Neural crest cell (in vitro differentiated cells): ENCODE measurements at regions not wholly inside any gene's neighbourhood (a gene's known extent, or its start where the extent isn't known, plus 50 kb on each side); places are given as distances from the start of the nearest gene placed in this dataset.

ENCODE experiments used
- DNase-seq: peaks from one replicate; pipeline ENCODE4 v3.0.0; 2021; ENCODE audit warnings: low read depth, mixed read lengths, low spot score
- H3K27ac Mint-ChIP-seq: one replicate; pipeline ENCODE4 v1.8.0; 2021; ENCODE audit warnings: mild to moderate bottlenecking, mixed read lengths; ENCODE audit not compliant: unreplicated experiment
- H3K27me3 Mint-ChIP-seq: 2 replicates; pipeline ENCODE4 v1.8.0; 2021; ENCODE audit warnings: low read depth, mild to moderate bottlenecking, mixed read lengths
- H3K36me3 Mint-ChIP-seq: 2 replicates; pipeline ENCODE4 v1.8.0; 2021; ENCODE audit warnings: low read depth, mild to moderate bottlenecking, mixed read lengths
- H3K4me1 Mint-ChIP-seq: 2 replicates; pipeline ENCODE4 v1.8.0; 2021; ENCODE audit warnings: mixed read lengths
- H3K4me3 Mint-ChIP-seq: one replicate; pipeline ENCODE4 v1.8.0; 2021; ENCODE audit warnings: mild to moderate bottlenecking, mixed read lengths
- H3K9me3 Mint-ChIP-seq: 2 replicates; pipeline ENCODE4 v1.8.0; 2021; ENCODE audit warnings: mixed read lengths
- TF ChIP-seq, protein P1 (sequence below): fragments of 200-600 bp; sonication (generic); conservative IDR thresholded peaks from 2 replicates; pipeline ENCODE4 v1.5.0; 2021; ENCODE audit warnings: antibody characterized with exemption, mild to moderate bottlenecking

DNA sequence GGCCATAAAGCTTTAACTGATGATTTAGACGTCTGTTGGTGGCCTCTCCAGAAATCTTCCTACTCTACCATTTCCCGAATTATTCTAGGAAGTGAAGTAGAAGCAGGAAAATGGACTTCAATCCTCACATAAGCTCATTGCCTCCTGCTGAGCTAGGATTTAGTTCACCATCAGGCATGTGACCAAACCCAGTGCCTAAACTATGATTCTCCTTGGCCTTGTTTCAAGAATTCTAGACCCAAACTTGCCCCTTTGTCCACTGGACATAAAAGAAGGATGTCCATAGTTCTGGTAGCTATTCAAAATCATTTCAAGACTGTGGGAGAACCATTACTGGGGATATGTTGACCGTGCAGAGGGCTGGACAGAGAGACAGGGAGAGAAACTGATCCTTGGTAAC, 105.8 kb downstream of the C12orf50 start:
- H3K4me1 Mint-ChIP-seq: peaks cover 22% of the 10 kb centered on the region
- no peak overlapping the region for H3K27ac Mint-ChIP-seq
- H3K9me3 Mint-ChIP-seq: peaks cover 3% of the 10 kb centered on the region
- DNase-seq: no peak
- H3K36me3 Mint-ChIP-seq: no peaks in the 10 kb centered on the region
- H3K27me3 Mint-ChIP-seq: no peaks in the 10 kb centered on the region
- no peak overlapping the region for H3K4me3 Mint-ChIP-seq
- TF ChIP-seq, protein P1, sequence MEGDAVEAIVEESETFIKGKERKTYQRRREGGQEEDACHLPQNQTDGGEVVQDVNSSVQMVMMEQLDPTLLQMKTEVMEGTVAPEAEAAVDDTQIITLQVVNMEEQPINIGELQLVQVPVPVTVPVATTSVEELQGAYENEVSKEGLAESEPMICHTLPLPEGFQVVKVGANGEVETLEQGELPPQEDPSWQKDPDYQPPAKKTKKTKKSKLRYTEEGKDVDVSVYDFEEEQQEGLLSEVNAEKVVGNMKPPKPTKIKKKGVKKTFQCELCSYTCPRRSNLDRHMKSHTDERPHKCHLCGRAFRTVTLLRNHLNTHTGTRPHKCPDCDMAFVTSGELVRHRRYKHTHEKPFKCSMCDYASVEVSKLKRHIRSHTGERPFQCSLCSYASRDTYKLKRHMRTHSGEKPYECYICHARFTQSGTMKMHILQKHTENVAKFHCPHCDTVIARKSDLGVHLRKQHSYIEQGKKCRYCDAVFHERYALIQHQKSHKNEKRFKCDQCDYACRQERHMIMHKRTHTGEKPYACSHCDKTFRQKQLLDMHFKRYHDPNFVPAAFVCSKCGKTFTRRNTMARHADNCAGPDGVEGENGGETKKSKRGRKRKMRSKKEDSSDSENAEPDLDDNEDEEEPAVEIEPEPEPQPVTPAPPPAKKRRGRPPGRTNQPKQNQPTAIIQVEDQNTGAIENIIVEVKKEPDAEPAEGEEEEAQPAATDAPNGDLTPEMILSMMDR: no peak

GRCh38 chr12:87922736-87923135, 106.5 kb downstream of the C12orf50 start:
- no peaks in the 10 kb centered on the region for H3K36me3 Mint-ChIP-seq
- H3K27me3 Mint-ChIP-seq: no peaks in the 10 kb centered on the region
- peaks cover 22% of the 10 kb centered on the region for H3K4me1 Mint-ChIP-seq
- peaks cover 3% of the 10 kb centered on the region for H3K9me3 Mint-ChIP-seq
- no peak for DNase-seq
- TF ChIP-seq, protein P1: no peak
- no peak overlapping the region for H3K4me3 Mint-ChIP-seq
- H3K27ac Mint-ChIP-seq: no peak overlapping the region

GRCh38 chr12:87921621-87922020, 107.6 kb downstream of the C12orf50 start:
- Mint-ChIP-seq H3K27ac (no peak overlapping the region), H3K36me3 (no peaks in the 10 kb centered on the region), H3K4me1 (peaks cover 22% of the 10 kb centered on the region), H3K27me3 (no peaks in the 10 kb centered on the region), H3K4me3 (no peak overlapping the region), H3K9me3 (peaks cover 3% of the 10 kb centered on the region)
- TF ChIP-seq, protein P1: no peak
- DNase-seq: no peak

- H3K36me3 Mint-ChIP-seq: peaks cover 3% of the 10 kb centered on the region
- H3K4me1 Mint-ChIP-seq: peaks cover 22% of the 10 kb centered on the region
- H3K27me3 Mint-ChIP-seq: no peaks in the 10 kb centered on the region
- no peak overlapping the region for H3K27ac Mint-ChIP-seq
- TF ChIP-seq, protein P1: no peak
- H3K4me3 Mint-ChIP-seq: no peak overlapping the region
- H3K9me3 Mint-ChIP-seq: peaks cover 5% of the 10 kb centered on the region
- no peak for DNase-seq
Observed at GRCh38 chr12:87920139-87920538, 109.1 kb downstream of the C12orf50 start.

- TF ChIP-seq, protein P1: no peak
- H3K36me3 Mint-ChIP-seq: no peaks in the 10 kb centered on the region
- DNase-seq: no peak
- H3K4me1 Mint-ChIP-seq: no peaks in the 10 kb centered on the region
- H3K27me3 Mint-ChIP-seq: no peaks in the 10 kb centered on the region
- H3K9me3 Mint-ChIP-seq: no peaks in the 10 kb centered on the region
- no peak overlapping the region for H3K4me3 Mint-ChIP-seq
- H3K27ac Mint-ChIP-seq: no peak overlapping the region
Observed at GRCh38 chr12:87901457-87901856, 127.7 kb downstream of the C12orf50 start.

DNA sequence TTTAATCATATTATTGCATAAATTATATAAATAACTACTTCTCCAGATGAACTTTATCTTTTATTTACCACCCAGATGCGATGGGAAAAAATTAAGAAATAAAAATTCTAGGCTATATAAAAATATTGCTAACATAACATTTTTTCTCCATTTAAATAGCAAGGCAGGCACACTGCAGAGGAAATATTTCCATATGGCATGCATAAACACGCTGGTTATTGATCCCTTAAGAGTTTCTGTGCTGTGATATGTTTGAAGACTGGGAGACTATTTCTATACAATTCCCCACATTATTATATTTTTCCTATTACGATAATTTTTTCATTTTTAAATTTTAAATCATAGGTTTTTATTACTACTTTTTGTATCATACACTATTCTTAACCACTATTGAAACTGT, 131.5 kb downstream of the C12orf50 start:
- H3K27ac Mint-ChIP-seq: no peak overlapping the region
- no peak for DNase-seq
- no peak overlapping the region for H3K4me3 Mint-ChIP-seq
- no peaks in the 10 kb centered on the region for H3K4me1 Mint-ChIP-seq
- H3K36me3 Mint-ChIP-seq: no peaks in the 10 kb centered on the region
- H3K9me3 Mint-ChIP-seq: peaks cover 4% of the 10 kb centered on the region
- H3K27me3 Mint-ChIP-seq: no peaks in the 10 kb centered on the region
- TF ChIP-seq, protein P1: no peak
